ENCODE measurements at regions not wholly inside any gene's neighbourhood (a gene's known extent, or its start where the extent isn't known, plus 50 kb on each side); places are given as distances from the start of the nearest gene placed in this dataset.

DNA sequence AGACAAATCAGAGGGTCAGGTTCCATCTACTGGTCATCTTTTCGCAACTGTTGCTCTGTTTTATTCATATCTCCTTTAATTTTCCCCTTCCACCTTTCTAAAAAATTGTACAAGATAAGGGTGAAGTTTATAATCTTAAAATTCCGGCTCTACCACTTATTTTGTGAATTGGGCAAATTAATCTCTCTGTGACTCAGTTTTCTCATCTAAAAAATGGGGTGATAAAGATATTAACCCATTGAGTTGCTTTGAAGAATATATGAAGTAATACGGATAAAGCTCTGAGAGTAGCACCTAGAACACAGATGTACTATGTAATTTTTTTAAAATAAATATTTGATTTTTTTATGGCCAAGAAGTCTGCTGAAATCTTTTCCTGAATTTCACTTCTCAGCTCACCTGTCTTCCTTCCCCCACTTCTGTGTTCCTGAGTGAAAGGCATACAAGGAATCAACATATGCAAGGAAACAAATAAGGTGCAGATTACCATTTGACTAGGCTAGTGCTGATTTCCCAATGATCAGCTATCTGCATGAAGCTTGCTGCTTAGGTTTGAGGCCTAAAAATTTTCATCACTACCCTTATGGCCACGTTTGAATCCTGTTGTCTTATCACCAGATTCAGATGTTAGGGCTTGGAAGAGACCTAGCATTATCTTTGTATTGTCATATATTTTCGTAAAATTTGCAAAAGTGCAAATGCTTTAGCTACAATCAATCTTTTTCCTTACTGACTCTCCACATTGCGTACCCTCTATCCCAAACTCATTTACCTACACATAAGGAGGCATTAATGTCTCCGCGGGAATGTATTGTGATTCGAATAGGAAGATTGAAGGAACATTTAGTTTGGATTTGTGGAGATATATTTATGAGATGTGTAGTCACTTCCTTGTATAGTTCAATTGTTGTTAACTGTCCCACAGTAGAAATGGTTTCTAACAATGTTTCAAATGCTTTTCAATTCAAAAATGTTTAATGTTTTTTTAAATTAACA, 718.3 kb upstream of the PTBP2 start:
- no peak for TF ChIP-seq ZNF468 (CRISPR knock-in tag; IDR thresholded peaks at IDR 0.05)
- TF ChIP-seq MYC (CRISPR knock-in tag; IDR thresholded peaks at IDR 0.05; ENCODE audit: borderline replicate concordance), result no peak
- TF ChIP-seq, protein P1, sequence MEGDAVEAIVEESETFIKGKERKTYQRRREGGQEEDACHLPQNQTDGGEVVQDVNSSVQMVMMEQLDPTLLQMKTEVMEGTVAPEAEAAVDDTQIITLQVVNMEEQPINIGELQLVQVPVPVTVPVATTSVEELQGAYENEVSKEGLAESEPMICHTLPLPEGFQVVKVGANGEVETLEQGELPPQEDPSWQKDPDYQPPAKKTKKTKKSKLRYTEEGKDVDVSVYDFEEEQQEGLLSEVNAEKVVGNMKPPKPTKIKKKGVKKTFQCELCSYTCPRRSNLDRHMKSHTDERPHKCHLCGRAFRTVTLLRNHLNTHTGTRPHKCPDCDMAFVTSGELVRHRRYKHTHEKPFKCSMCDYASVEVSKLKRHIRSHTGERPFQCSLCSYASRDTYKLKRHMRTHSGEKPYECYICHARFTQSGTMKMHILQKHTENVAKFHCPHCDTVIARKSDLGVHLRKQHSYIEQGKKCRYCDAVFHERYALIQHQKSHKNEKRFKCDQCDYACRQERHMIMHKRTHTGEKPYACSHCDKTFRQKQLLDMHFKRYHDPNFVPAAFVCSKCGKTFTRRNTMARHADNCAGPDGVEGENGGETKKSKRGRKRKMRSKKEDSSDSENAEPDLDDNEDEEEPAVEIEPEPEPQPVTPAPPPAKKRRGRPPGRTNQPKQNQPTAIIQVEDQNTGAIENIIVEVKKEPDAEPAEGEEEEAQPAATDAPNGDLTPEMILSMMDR (CRISPR knock-in tag; IDR thresholded peaks at IDR 0.05), result no peak
- TF ChIP-seq CBX5 (CRISPR knock-in tag; IDR thresholded peaks at IDR 0.05; ENCODE audit: borderline replicate concordance), result no peak
- no peak for TF ChIP-seq SMARCE1 (IDR thresholded peaks at IDR 0.05; ENCODE audit: borderline replicate concordance)
- TF ChIP-seq ATAD3A (CRISPR knock-in tag; IDR thresholded peaks at IDR 0.05), result no peak
- no peak for TF ChIP-seq NONO (IDR thresholded peaks at IDR 0.05)
- no peak for TF ChIP-seq NONO (CRISPR knock-in tag; conservative IDR thresholded peaks at IDR 0.05)
